Esophagus (tissue), 2 donors: ENCODE measurements at regions not wholly inside any gene's neighbourhood (a gene's known extent, or its start where the extent isn't known, plus 50 kb on each side); places are given as distances from the start of the nearest gene placed in this dataset.

Source experiments
- H3K27ac ChIP-seq, 2 donors: one replicate each; pipeline ENCODE4 v1.5.1; 2013; ENCODE audit warnings: low read depth in 2 of 2, mild to moderate bottlenecking in 2 of 2, inconsistent platforms in 1 of 2, low read length in 1 of 2, moderate library complexity in 1 of 2
- H3K27me3 ChIP-seq, 2 donors: one replicate each; pipeline ENCODE4 v1.6.1; 2013; ENCODE audit warnings: low read length in 2 of 2, control low read depth in 1 of 2, mild to moderate bottlenecking in 1 of 2; ENCODE audit not compliant: insufficient read depth in 2 of 2, control insufficient read depth in 1 of 2
- H3K36me3 ChIP-seq, 2 donors: one replicate each; pipeline ENCODE4 v1.6.1; 2013; ENCODE audit warnings: low read length in 1 of 2; ENCODE audit not compliant: control insufficient read depth in 2 of 2, insufficient read depth in 2 of 2
- H3K4me1 ChIP-seq, 2 donors: one replicate each; pipeline ENCODE4 v1.6.1; 2013; ENCODE audit warnings: low read length in 1 of 2; ENCODE audit not compliant: control insufficient read depth in 2 of 2, insufficient read depth in 2 of 2
- H3K4me3 ChIP-seq, 2 donors: one replicate each; pipeline ENCODE4 v1.5.1; 2013; ENCODE audit warnings: low read length in 2 of 2, mild to moderate bottlenecking in 2 of 2, low read depth in 1 of 2, moderate library complexity in 1 of 2
- H3K9me3 ChIP-seq, 2 donors: one replicate each; pipeline ENCODE4 v1.6.1; 2013; ENCODE audit warnings: mild to moderate bottlenecking in 2 of 2, low read depth in 1 of 2, low read length in 1 of 2, moderate library complexity in 1 of 2; ENCODE audit not compliant: control insufficient read depth in 2 of 2, insufficient read depth in 1 of 2
- WGBS, 2 donors: extraction: QIAGEN DNeasy Blood & Tissue Kit; methylation state at CpG; one replicate each; pipeline ENCODE4 v1.1.7; 2013; 5-methylcytosine and 5-hydroxymethylcytosine counted together
- donor health status: healthy with polysubstance abuse.
- donor health status: Bipolar disorder and iron deficiency.

GRCh38 chr1:181386951-181387350, 96.4 kb upstream of the CACNA1E start:
- 74 to 75% methylated on average over 6 of the region's 6 CpGs for WGBS, 2 donors
- Histone ChIP-seq H3K27me3 (no peaks in the 10 kb centered on the region), H3K9me3 (no peaks in the 10 kb centered on the region), H3K36me3 (no peaks in the 10 kb centered on the region), H3K27ac (no peak overlapping the region), H3K4me1 (no peaks in the 10 kb centered on the region), H3K4me3 (no peak overlapping the region)

- Histone ChIP-seq H3K4me3 (no peak overlapping the region), H3K4me1 (no peaks in the 10 kb centered on the region), H3K27ac (no peak overlapping the region), H3K36me3 (no peaks in the 10 kb centered on the region), H3K9me3 (no peaks in the 10 kb centered on the region), H3K27me3 (no peaks in the 10 kb centered on the region)
- WGBS, 2 donors: 88 to 99% methylated on average over 4 of the region's 4 CpGs
Measured at GRCh38 chr1:181387702-181388101, 95.6 kb upstream of the CACNA1E start.

GRCh38 chr1:181390410-181391077, 92.8 kb upstream of the CACNA1E start:
- Histone ChIP-seq H3K27ac (no peak overlapping the region), H3K4me1 (no peaks in the 10 kb centered on the region), H3K4me3 (no peak overlapping the region), H3K27me3 (no peaks in the 10 kb centered on the region), H3K36me3 (no peaks in the 10 kb centered on the region), H3K9me3 (no peaks in the 10 kb centered on the region)
- 38% methylated on average over 8 of the region's 8 CpGs for WGBS, 2 donors

- 29 to 34% methylated on average over 5 of the region's 5 CpGs for WGBS, 2 donors
- Histone ChIP-seq H3K27ac (no peak overlapping the region), H3K9me3 (no peaks in the 10 kb centered on the region), H3K4me3 (no peak overlapping the region), H3K4me1 (no peaks in the 10 kb centered on the region), H3K36me3 (no peaks in the 10 kb centered on the region), H3K27me3 (no peaks in the 10 kb centered on the region)
Measured at GRCh38 chr1:181391301-181391900, 91.9 kb upstream of the CACNA1E start.

DNA sequence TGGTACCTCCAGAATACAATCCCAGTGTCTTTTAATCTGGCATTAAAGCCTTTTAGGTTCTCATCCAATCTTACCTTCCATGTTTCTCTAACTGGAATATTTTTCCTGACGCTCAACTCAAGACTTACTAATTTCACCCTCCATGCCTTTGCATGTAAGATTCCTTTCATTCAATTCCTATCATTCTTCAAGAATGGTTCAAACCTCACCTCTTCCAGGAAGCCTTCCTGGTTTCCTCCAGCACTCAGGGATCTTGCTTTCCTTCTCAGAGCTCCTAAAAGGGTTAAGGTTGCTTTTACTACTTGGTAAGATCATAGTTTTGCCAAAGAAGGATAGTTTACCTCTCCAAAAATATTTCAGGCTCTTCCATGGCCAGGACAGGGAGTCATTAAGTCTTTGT, 91.2 kb upstream of the CACNA1E start:
- no peaks in the 10 kb centered on the region for H3K4me1 ChIP-seq
- H3K27ac ChIP-seq: no peak overlapping the region
- H3K4me3 ChIP-seq: no peak overlapping the region
- no peaks in the 10 kb centered on the region for H3K27me3 ChIP-seq
- H3K9me3 ChIP-seq: no peaks in the 10 kb centered on the region
- no peaks in the 10 kb centered on the region for H3K36me3 ChIP-seq
- 90 to 96% methylated on average over 1 of the region's 1 CpG for WGBS, 2 donors

DNA sequence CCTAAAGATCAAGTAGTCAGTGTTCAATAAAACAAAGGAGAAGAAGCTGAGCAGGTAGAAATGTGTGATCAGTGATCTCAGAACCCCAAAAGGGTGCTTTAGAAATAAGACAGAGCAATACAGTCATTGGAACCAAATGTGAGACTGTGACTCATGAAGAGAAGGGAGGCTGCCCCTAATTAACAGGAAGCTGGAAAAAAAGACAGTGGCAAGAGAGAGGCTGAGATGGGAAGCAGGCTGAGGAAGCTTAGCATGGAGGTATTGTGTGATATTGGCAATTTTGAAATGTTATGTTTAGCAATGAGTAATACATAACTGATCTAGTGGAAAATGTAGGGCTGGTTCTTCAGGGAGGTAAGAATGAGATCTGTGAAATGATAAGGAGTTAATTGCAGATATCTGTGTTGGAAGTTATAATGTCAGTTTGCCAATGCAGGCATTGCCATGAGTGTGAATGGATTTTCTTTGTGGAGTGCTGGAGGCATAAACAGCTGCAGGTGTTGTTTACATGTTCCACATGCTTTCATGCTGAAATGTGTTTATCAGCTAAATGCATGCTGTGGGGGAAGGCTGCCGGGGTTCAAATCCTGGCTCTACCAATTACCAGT, 90.6 kb upstream of the CACNA1E start:
- no peak overlapping the region for H3K4me3 ChIP-seq
- WGBS, 2 donors: 61 to 78% methylated on average over 1 of the region's 1 CpG

DNA sequence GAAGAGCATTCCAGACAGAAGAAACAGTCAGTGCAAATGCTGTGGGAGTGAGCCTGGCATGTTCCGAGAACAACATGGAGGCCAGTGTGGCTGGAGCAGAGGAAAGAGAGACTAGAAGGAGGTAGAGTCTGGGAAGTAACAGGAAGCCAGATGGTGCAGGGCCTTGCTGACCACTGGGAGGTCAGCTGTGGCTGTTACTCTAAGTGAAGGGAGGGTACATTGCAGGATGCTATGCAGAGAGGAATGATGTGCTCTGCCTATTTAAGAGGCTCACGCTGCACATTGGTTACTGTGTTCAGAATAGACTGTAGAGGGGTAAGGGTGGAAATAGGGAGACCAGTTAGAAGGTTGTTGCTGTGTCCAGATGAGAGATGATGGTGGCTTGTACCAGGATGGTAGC, 88.6 kb upstream of the CACNA1E start:
- 88 to 91% methylated on average over 2 of the region's 2 CpGs for WGBS, 2 donors

More for the DNA sequence above, 90.6 kb upstream of the CACNA1E start:
- Histone ChIP-seq H3K36me3 (no peaks in the 10 kb centered on the region), H3K27ac (no peak overlapping the region), H3K27me3 (no peaks in the 10 kb centered on the region), H3K4me1 (no peaks in the 10 kb centered on the region), H3K9me3 (no peaks in the 10 kb centered on the region)

GRCh38 chr1:181396171-181396670, 87.1 kb upstream of the CACNA1E start:
- no peak overlapping the region for H3K4me3 ChIP-seq
- no peaks in the 10 kb centered on the region for H3K36me3 ChIP-seq
- no peaks in the 10 kb centered on the region for H3K9me3 ChIP-seq
- H3K27ac ChIP-seq: no peak overlapping the region
- WGBS, 2 donors: 73 to 75% methylated on average over 5 of the region's 5 CpGs
- no peaks in the 10 kb centered on the region for H3K4me1 ChIP-seq
- no peaks in the 10 kb centered on the region for H3K27me3 ChIP-seq

More for the DNA sequence above, 88.6 kb upstream of the CACNA1E start:
- Histone ChIP-seq H3K9me3 (no peaks in the 10 kb centered on the region), H3K27ac (no peak overlapping the region), H3K27me3 (no peaks in the 10 kb centered on the region), H3K4me3 (no peak overlapping the region), H3K4me1 (no peaks in the 10 kb centered on the region), H3K36me3 (no peaks in the 10 kb centered on the region)

DNA sequence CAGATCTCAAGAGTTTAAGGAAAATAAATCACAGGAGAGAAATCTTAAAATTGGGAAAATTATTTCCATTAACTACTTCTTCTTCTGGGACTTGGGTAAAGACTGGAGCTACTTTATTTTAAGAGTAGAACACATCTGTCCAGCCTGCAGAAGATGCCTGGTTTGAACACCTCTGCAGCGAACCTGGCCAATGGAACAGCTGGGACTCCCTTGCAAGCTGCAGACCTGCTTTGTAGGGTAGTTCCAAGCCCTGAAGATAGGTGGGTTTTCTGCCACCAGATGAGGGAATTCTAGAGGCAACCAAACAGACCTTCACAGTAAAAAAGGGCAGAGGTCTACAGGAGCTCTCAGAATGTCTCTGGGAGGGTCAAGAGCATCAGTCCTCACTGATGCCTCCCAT, 86.5 kb upstream of the CACNA1E start:
- Histone ChIP-seq H3K9me3 (no peaks in the 10 kb centered on the region), H3K4me1 (no peaks in the 10 kb centered on the region), H3K27ac (no peak overlapping the region), H3K36me3 (no peaks in the 10 kb centered on the region), H3K27me3 (no peaks in the 10 kb centered on the region), H3K4me3 (no peak overlapping the region)
- 93 to 96% methylated on average over 1 of the region's 1 CpG for WGBS, 2 donors
